ENCODE measurements at regions not wholly inside any gene's neighbourhood (a gene's known extent, or its start where the extent isn't known, plus 50 kb on each side); places are given as distances from the start of the nearest gene placed in this dataset.

GRCh38 chr12:107530701-107531100, 154.9 kb upstream of the PWP1 start:
- Histone ChIP-seq H3K27me3 (ENCODE audit: control insufficient read depth in 3 of 3, insufficient read depth in 3 of 3, low read length in 3 of 3) (no peaks in the 10 kb centered on the region), H3K4me1 (ENCODE audit: control insufficient read depth in 3 of 3, insufficient read depth in 2 of 3, low read depth in 1 of 3, low read length in 2 of 3) (no peaks in the 10 kb centered on the region), H3K9me3 (ENCODE audit: control insufficient read depth in 2 of 2, insufficient read depth in 1 of 2, low read depth in 1 of 2, low read length in 1 of 2) (peaks cover 0 to 9% of the 10 kb centered on the region in 2 donors), H3K27ac (ENCODE audit: low read depth in 1 of 3, low read length in 2 of 3) (no peak overlapping the region), H3K4me3 (ENCODE audit: low read depth in 1 of 3, low read length in 3 of 3) (no peak overlapping the region), H3K36me3 (ENCODE audit: control insufficient read depth in 3 of 3, insufficient read depth in 2 of 3, low read depth in 1 of 3, low read length in 3 of 3) (no peaks in the 10 kb centered on the region)
- FAIRE-seq (no peak), DNase-seq (no peak)
- WGBS, 3 donors, result 81 to 92% (median 86%) methylated on average over 2 of the region's 2 CpGs

GRCh38 chr12:107533218-107533617, 152.4 kb upstream of the PWP1 start:
- peaks cover 0 to 9% of the 10 kb centered on the region in 2 donors for H3K9me3 ChIP-seq (ENCODE audit: control insufficient read depth in 2 of 2, insufficient read depth in 1 of 2, low read depth in 1 of 2, low read length in 1 of 2)
- no peaks in the 10 kb centered on the region for H3K27me3 ChIP-seq (ENCODE audit: control insufficient read depth in 3 of 3, insufficient read depth in 3 of 3, low read length in 3 of 3)
- H3K4me1 ChIP-seq (ENCODE audit: control insufficient read depth in 3 of 3, insufficient read depth in 2 of 3, low read depth in 1 of 3, low read length in 2 of 3), result no peaks in the 10 kb centered on the region
- no peak overlapping the region for H3K4me3 ChIP-seq (ENCODE audit: low read depth in 1 of 3, low read length in 3 of 3)
- H3K27ac ChIP-seq (ENCODE audit: low read depth in 1 of 3, low read length in 2 of 3), result no peak overlapping the region
- H3K36me3 ChIP-seq (ENCODE audit: control insufficient read depth in 3 of 3, insufficient read depth in 2 of 3, low read depth in 1 of 3, low read length in 3 of 3), result no peaks in the 10 kb centered on the region
- no peak for FAIRE-seq
- no peak for DNase-seq

GRCh38 chr12:107536613-107537012, 149.0 kb upstream of the PWP1 start:
- no peaks in the 10 kb centered on the region for H3K36me3 ChIP-seq (ENCODE audit: control insufficient read depth in 3 of 3, insufficient read depth in 2 of 3, low read depth in 1 of 3, low read length in 3 of 3)
- DNase-seq, result no peak
- no peak for FAIRE-seq
- H3K27me3 ChIP-seq (ENCODE audit: control insufficient read depth in 3 of 3, insufficient read depth in 3 of 3, low read length in 3 of 3), result no peaks in the 10 kb centered on the region
- WGBS, 3 donors, result 43 to 66% (median 57%) methylated on average over 2 of the region's 2 CpGs
- H3K4me3 ChIP-seq (ENCODE audit: low read depth in 1 of 3, low read length in 3 of 3), result no peak overlapping the region
- H3K4me1 ChIP-seq (ENCODE audit: control insufficient read depth in 3 of 3, insufficient read depth in 2 of 3, low read depth in 1 of 3, low read length in 2 of 3), result no peaks in the 10 kb centered on the region
- peaks cover 0 to 8% of the 10 kb centered on the region in 2 donors for H3K9me3 ChIP-seq (ENCODE audit: control insufficient read depth in 2 of 2, insufficient read depth in 1 of 2, low read depth in 1 of 2, low read length in 1 of 2)
- no peak overlapping the region for H3K27ac ChIP-seq (ENCODE audit: low read depth in 1 of 3, low read length in 2 of 3)

- Histone ChIP-seq H3K9me3 (ENCODE audit: control insufficient read depth in 2 of 2, insufficient read depth in 1 of 2, low read depth in 1 of 2, low read length in 1 of 2) (no peaks in the 10 kb centered on the region), H3K36me3 (ENCODE audit: control insufficient read depth in 3 of 3, insufficient read depth in 2 of 3, low read depth in 1 of 3, low read length in 3 of 3) (no peaks in the 10 kb centered on the region), H3K27ac (ENCODE audit: low read depth in 1 of 3, low read length in 2 of 3) (no peak overlapping the region), H3K27me3 (ENCODE audit: control insufficient read depth in 3 of 3, insufficient read depth in 3 of 3, low read length in 3 of 3) (no peaks in the 10 kb centered on the region), H3K4me3 (ENCODE audit: low read depth in 1 of 3, low read length in 3 of 3) (no peak overlapping the region), H3K4me1 (ENCODE audit: control insufficient read depth in 3 of 3, insufficient read depth in 2 of 3, low read depth in 1 of 3, low read length in 2 of 3) (no peaks in the 10 kb centered on the region)
- WGBS, 3 donors, result 82 to 91% (median 87%) methylated on average over 5 of the region's 5 CpGs
- DNase-seq, result no peak
- no peak for FAIRE-seq
These were observed 148.0 kb upstream of the PWP1 start for GRCh38 chr12:107537464-107538119.

- Histone ChIP-seq H3K4me3 (ENCODE audit: low read depth in 1 of 3, low read length in 3 of 3) (no peak overlapping the region), H3K36me3 (ENCODE audit: control insufficient read depth in 3 of 3, insufficient read depth in 2 of 3, low read depth in 1 of 3, low read length in 3 of 3) (no peaks in the 10 kb centered on the region), H3K4me1 (ENCODE audit: control insufficient read depth in 3 of 3, insufficient read depth in 2 of 3, low read depth in 1 of 3, low read length in 2 of 3) (no peaks in the 10 kb centered on the region), H3K9me3 (ENCODE audit: control insufficient read depth in 2 of 2, insufficient read depth in 1 of 2, low read depth in 1 of 2, low read length in 1 of 2) (no peaks in the 10 kb centered on the region), H3K27me3 (ENCODE audit: control insufficient read depth in 3 of 3, insufficient read depth in 3 of 3, low read length in 3 of 3) (no peaks in the 10 kb centered on the region), H3K27ac (ENCODE audit: low read depth in 1 of 3, low read length in 2 of 3) (no peak overlapping the region)
- DNase-seq (no peak), FAIRE-seq (no peak)
- whole genome bisulfite sequencing, 3 donors, result 67 to 75% (median 70%) methylated on average over 5 of the region's 5 CpGs
These were observed 146.2 kb upstream of the PWP1 start for GRCh38 chr12:107539196-107539939.

GRCh38 chr12:107541001-107541705, 144.4 kb upstream of the PWP1 start:
- WGBS, 3 donors, result 74 to 92% (median 89%) methylated on average over 7 of the region's 7 CpGs
- Histone ChIP-seq H3K27me3 (ENCODE audit: control insufficient read depth in 3 of 3, insufficient read depth in 3 of 3, low read length in 3 of 3) (no peaks in the 10 kb centered on the region), H3K27ac (ENCODE audit: low read depth in 1 of 3, low read length in 2 of 3) (no peak overlapping the region), H3K36me3 (ENCODE audit: control insufficient read depth in 3 of 3, insufficient read depth in 2 of 3, low read depth in 1 of 3, low read length in 3 of 3) (no peaks in the 10 kb centered on the region), H3K4me3 (ENCODE audit: low read depth in 1 of 3, low read length in 3 of 3) (no peak overlapping the region), H3K4me1 (ENCODE audit: control insufficient read depth in 3 of 3, insufficient read depth in 2 of 3, low read depth in 1 of 3, low read length in 2 of 3) (no peaks in the 10 kb centered on the region), H3K9me3 (ENCODE audit: control insufficient read depth in 2 of 2, insufficient read depth in 1 of 2, low read depth in 1 of 2, low read length in 1 of 2) (no peaks in the 10 kb centered on the region)
- FAIRE-seq (no peak), DNase-seq (no peak)

- 55 to 80% (median 59%) methylated on average over 5 of the region's 5 CpGs for WGBS, 3 donors
- FAIRE-seq (no peak), DNase-seq (no peak)
- Histone ChIP-seq H3K9me3 (ENCODE audit: control insufficient read depth in 2 of 2, insufficient read depth in 1 of 2, low read depth in 1 of 2, low read length in 1 of 2) (peaks cover 0 to 4% of the 10 kb centered on the region in 2 donors), H3K36me3 (ENCODE audit: control insufficient read depth in 3 of 3, insufficient read depth in 2 of 3, low read depth in 1 of 3, low read length in 3 of 3) (no peaks in the 10 kb centered on the region), H3K4me1 (ENCODE audit: control insufficient read depth in 3 of 3, insufficient read depth in 2 of 3, low read depth in 1 of 3, low read length in 2 of 3) (peaks cover 0 to 7% (median 0%) of the 10 kb centered on the region in 3 donors), H3K27me3 (ENCODE audit: control insufficient read depth in 3 of 3, insufficient read depth in 3 of 3, low read length in 3 of 3) (no peaks in the 10 kb centered on the region), H3K27ac (ENCODE audit: low read depth in 1 of 3, low read length in 2 of 3) (no peak overlapping the region), H3K4me3 (ENCODE audit: low read depth in 1 of 3, low read length in 3 of 3) (no peak overlapping the region)
These were observed 142.2 kb upstream of the PWP1 start for GRCh38 chr12:107543416-107543815.

GRCh38 chr12:107543841-107544240, 141.8 kb upstream of the PWP1 start:
- no peak overlapping the region for H3K4me3 ChIP-seq (ENCODE audit: low read depth in 1 of 3, low read length in 3 of 3)
- FAIRE-seq (no peak), DNase-seq (no peak)
- H3K27ac ChIP-seq (ENCODE audit: low read depth in 1 of 3, low read length in 2 of 3), result no peak overlapping the region
- no peaks in the 10 kb centered on the region for H3K36me3 ChIP-seq (ENCODE audit: control insufficient read depth in 3 of 3, insufficient read depth in 2 of 3, low read depth in 1 of 3, low read length in 3 of 3)
- peaks cover 0 to 7% (median 0%) of the 10 kb centered on the region in 3 donors for H3K4me1 ChIP-seq (ENCODE audit: control insufficient read depth in 3 of 3, insufficient read depth in 2 of 3, low read depth in 1 of 3, low read length in 2 of 3)
- 69 to 86% (median 82%) methylated on average over 4 of the region's 4 CpGs for WGBS, 3 donors
- H3K9me3 ChIP-seq (ENCODE audit: control insufficient read depth in 2 of 2, insufficient read depth in 1 of 2, low read depth in 1 of 2, low read length in 1 of 2), result peaks cover 0 to 4% of the 10 kb centered on the region in 2 donors
- H3K27me3 ChIP-seq (ENCODE audit: control insufficient read depth in 3 of 3, insufficient read depth in 3 of 3, low read length in 3 of 3), result no peaks in the 10 kb centered on the region

Data from small intestine (tissue), 7 donors.